Fibroblast of skin of scalp (primary cell): ENCODE measurements at regions not wholly inside any gene's neighbourhood (a gene's known extent, or its start where the extent isn't known, plus 50 kb on each side); places are given as distances from the start of the nearest gene placed in this dataset.
"Not testable (repeated sequence)": the region's sequence is repeated elsewhere in the genome, so short reads cannot be mapped to it uniquely, and the experiment has no call there.

Source experiments
- DNase-seq: peaks from one replicate; pipeline ENCODE4 v3.0.0-alpha.2; 2013

- DNase-seq, result no peak
Observed at GRCh38 chr7:156547884-156548561, 92.6 kb upstream of the RNF32 start.

GRCh38 chr7:156545979-156546378, 94.6 kb upstream of the RNF32 start:
- no peak for DNase-seq

- DNase-seq, result no peak
Observed at GRCh38 chr7:156544919-156545715, 95.5 kb upstream of the RNF32 start.

GRCh38 chr7:156543699-156544598, 96.6 kb upstream of the RNF32 start:
- DNase-seq, result no peak

- no peak for DNase-seq
Observed at GRCh38 chr7:156540619-156541165, 99.9 kb upstream of the RNF32 start.

GRCh38 chr7:156539999-156540398, 100.6 kb upstream of the RNF32 start:
- DNase-seq, result no peak

GRCh38 chr7:156537006-156537405, 103.6 kb upstream of the RNF32 start:
- no peak for DNase-seq

GRCh38 chr7:156534925-156535324, 105.6 kb upstream of the RNF32 start:
- DNase-seq, result no peak

- DNase-seq, result no peak
Observed at GRCh38 chr7:156533964-156534363, 106.6 kb upstream of the RNF32 start.

GRCh38 chr7:156533420-156533819, 107.2 kb upstream of the RNF32 start:
- DNase-seq, result no peak

GRCh38 chr7:156532016-156532602, 108.5 kb upstream of the RNF32 start:
- no peak for DNase-seq

- no peak for DNase-seq
Observed at GRCh38 chr7:156529956-156530355, 110.6 kb upstream of the RNF32 start.

- DNase-seq, result no peak
Observed at GRCh38 chr7:156527458-156527890, 113.1 kb upstream of the RNF32 start.

- DNase-seq, result no peak
Observed at GRCh38 chr7:156524818-156525597, 115.6 kb upstream of the RNF32 start.

- DNase-seq, result no peak
Observed at GRCh38 chr7:156523447-156524048, 117.0 kb upstream of the RNF32 start.

GRCh38 chr7:156522801-156523200, 117.8 kb upstream of the RNF32 start:
- DNase-seq, result no peak

- no peak for DNase-seq
Observed at GRCh38 chr7:156519070-156519469, 121.5 kb upstream of the RNF32 start.

GRCh38 chr7:156518466-156518865, 122.1 kb upstream of the RNF32 start:
- DNase-seq, result no peak

- DNase-seq, result not testable (repeated sequence)
Observed at GRCh38 chr7:156517858-156518257, 122.7 kb upstream of the RNF32 start.

- DNase-seq, result no peak
Observed at GRCh38 chr7:156516791-156517378, 123.7 kb upstream of the RNF32 start.
